ENCODE measurements at regions not wholly inside any gene's neighbourhood (a gene's known extent, or its start where the extent isn't known, plus 50 kb on each side); places are given as distances from the start of the nearest gene placed in this dataset.

DNA sequence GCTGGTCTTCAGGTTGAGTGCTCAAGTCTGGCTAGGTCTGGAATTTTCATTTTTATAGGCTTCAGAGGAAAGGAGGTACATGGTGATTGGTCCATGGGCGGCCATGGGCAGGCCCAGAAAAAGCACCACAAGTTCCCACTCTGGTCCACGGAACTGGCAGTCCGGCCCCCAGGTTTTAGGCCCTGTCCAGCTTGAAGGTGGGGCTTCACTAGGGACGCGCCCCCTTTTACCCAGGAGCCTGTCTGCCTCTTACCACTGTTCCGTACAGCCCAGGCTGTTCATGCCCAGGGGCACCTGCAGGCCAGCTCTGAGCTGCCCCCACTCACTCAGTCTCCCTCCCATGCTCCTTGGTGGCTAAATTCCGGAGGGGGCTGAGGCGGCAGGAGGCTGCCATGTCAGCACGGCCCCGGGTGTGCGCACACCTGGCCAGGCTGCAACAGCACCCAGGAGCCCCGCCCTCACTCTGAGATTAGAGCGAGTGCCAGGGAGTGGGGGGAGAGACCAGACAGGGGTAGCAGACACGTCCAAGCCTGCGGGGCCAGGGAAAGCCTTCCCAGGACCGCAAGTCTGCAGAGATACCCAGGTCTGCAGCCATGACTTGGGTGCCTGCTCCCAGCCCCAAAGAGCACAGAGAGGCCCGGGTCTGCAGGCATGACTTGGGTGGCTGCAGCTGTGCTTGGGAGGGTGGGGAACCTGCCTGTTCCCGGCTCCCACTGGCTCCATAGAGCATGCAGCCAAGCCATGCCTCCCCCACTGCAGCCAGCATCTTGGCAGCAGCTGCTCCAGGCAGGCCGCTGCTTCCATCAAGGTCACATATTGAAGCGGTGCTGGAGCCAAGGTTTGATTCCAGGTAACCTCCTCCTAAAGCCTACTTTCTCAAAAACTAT lies 390.2 kb upstream of the SGCD start:
- intact Hi-C loops (cut with DNase I) = no loop called here
- DNase-seq = peak in 1 of 10 donors; percentile 76

DNA sequence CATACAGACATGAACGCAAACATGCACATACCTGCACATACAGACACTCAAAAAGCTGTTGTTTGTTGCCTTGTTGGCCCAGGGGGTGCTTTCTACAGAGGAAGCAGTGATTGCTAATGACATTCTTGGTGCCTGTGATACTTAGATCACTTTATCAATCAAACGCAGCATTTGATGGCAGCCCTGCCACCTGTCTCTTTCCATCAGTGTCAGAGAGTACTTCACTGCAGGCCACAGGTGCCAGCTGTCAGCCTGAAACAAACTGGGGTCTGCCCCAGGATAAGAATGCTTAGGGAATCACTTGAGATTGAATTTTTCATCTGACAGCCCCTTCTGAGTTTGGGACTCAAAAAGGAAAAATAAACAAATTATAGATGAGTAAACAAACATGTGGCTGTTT lies 388.9 kb upstream of the SGCD start:
- intact Hi-C loops (cut with DNase I) = no loop called here
- no peak for DNase-seq

DNA sequence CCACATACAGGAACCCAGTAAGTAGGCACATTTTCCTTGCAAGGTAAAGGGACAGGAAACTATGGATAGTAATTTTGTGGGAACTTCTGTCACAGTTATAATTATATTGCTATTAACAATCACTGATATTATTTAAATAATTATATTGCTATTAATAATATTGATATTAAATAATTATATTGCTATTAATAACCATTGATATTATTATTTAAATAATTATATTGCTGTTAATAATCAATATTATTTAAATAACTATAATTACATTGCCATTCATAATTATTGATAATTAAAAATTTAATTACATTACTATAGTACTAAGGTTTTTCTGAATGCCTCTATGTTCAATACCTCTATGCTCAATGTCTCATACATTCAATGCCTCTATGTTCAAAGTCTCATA lies 385.6 kb upstream of the SGCD start:
- intact Hi-C loops (cut with DNase I) = loop anchor here (10.0 kb wide), 1 partner anchor 993 kb away; no protein-coding TSS in a partner anchor
- DNase-seq = no peak

DNA sequence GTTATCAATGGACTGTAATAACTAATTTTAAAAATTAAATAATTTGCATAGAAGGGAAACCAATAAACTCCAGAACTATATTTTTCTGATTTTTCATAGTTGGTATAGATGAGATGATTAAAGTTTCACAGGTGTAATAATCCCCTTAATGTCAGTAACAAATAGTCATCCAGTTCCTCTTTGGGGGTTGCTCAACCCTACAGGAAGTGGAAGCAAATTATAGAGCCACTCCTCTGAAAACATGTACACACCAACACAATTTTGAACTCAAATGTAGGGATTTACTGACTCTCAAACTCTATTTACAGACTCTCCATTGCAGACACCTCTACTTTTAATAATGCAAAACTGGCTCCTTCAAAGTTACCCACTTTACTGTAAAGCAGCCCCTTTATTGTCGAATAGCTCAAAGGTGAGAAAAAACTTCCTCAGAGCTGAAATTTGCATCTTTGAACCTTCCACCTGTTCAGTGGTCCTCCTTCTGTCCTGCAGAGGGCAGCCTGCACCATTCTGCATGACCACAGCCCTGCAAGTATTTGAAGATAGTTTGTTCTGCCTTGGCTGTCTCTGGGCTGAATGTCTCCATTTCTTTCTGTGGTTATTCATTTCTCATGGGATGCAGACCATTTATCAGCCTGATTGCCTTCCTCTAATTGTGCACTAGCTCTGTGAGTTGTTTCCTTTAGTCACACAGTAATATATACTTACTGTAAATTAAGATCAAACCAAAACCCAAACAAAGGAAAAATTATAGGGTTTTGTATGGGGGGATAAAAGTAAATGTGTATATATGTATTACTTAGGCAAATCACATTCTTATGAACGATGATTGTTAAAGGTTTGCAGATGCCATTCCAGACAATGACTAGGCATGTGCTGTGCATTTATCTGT lies 383.2 kb upstream of the SGCD start:
- intact Hi-C loops (cut with DNase I) = loop anchor here (2.0 to 10.0 kb wide), 3 partner anchors 873 to 991 kb away; no protein-coding TSS in a partner anchor
- peak in 9 of 10 donors; percentile 33 to 95 (median 63) for DNase-seq

DNA sequence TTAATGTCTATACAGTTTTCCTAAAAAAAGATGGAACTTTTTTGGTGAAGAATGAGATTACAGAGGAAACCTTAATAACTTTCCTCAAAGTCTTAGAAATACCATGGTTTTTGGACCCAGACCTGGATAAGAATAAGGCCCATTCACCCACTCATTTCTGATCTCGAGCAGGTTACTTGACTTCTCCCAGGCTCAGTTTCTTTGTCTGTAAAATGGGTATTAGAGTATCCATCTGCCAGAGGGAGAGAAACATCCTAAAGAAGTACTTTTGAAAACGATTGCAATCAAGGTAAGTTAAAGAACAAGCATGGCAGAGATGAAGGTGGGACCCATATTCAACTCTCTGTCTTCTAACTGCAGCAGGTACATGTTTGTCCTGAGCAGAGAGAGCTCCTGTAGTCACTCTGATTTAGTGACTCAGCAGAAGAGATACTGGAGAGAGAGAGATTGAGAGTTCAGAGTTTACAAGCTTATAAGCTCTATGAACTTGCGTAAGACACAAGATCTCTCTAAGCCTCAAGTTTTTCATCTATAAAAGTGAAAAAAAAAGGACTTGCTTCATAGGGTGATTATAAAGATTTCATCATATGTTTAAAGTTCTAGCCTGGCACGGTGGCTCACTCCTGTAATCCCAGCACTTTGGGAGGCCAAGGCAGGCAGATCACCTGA lies 379.4 kb upstream of the SGCD start:
- DNase-seq = no peak

DNA sequence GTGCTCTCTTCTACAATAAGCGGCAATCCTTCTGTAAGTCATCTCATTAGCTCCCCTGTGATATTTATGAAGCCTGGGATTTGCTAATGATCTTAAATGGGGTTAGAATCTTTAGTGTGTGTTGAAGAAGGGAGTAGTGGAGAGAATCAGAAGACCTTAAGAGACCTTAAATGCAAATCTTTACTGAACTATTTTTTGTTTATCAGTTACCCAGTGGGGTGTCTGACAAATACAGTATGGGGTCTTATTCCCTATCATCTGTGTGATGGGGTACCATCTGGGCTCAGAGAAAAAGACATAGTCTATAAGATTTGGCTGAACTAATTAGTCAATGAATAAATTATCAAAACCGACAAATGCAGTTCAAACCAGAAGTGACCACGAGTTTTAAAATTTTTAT lies 378.4 kb upstream of the SGCD start:
- no peak for DNase-seq
- intact Hi-C loops (cut with DNase I) = loop anchor here (10.0 kb wide), 1 partner anchor 986 kb away; no protein-coding TSS in a partner anchor

More for the DNA sequence above, 379.4 kb upstream of the SGCD start:
- intact Hi-C loops (cut with DNase I) = loop anchor here (10.0 kb wide), 1 partner anchor 987 kb away; no protein-coding TSS in a partner anchor

DNA sequence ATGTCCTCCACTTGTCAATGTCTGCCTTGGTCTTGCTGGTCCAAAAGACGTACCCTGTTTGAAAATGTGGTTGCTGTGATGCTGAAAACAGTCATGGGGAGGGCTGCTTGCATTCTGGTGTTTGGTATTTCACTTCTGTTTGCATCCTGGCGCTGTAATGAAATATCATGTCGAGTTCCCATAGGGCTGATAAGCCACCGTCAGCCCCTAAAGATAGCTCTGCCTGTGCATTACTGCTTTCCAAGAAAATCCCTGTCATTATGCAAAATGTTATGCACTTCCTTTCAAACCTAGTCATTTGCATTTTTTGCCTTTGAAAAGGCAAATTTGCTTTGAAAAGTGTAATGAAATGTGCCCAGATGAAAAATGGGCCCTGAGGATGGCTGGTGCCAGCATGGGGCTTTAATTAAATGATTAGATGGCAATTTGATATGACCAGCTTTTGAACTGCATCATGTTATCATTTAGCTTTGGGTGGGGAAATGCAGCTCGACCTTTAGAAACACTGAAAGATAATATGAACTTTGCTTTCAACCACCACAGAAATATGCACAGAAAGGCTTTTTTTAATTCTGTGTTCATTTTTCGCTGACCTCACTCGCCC lies 374.4 kb upstream of the SGCD start:
- no peak for DNase-seq
- intact Hi-C loops (cut with DNase I) = no loop called here

DNA sequence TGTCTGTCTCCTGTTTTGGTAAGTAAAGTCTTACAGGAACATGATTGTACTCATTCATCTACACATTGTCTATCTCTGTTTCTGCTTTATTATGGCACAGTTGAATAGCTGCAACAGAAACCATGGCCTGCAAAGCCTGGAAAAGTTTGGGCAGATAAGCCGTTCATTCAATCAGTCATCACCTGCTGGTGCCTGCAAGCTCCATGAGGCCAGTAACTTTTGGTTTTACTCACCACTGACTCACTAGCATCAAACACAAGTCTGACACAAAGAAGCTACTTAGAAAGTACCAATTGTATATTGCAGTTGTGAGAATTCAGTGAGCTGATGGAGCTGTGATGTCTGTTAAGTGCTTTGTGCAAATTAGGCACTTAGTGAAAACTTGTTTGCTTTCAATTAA lies 373.6 kb upstream of the SGCD start:
- intact Hi-C loops (cut with DNase I) = no loop called here
- DNase-seq = no peak

DNA sequence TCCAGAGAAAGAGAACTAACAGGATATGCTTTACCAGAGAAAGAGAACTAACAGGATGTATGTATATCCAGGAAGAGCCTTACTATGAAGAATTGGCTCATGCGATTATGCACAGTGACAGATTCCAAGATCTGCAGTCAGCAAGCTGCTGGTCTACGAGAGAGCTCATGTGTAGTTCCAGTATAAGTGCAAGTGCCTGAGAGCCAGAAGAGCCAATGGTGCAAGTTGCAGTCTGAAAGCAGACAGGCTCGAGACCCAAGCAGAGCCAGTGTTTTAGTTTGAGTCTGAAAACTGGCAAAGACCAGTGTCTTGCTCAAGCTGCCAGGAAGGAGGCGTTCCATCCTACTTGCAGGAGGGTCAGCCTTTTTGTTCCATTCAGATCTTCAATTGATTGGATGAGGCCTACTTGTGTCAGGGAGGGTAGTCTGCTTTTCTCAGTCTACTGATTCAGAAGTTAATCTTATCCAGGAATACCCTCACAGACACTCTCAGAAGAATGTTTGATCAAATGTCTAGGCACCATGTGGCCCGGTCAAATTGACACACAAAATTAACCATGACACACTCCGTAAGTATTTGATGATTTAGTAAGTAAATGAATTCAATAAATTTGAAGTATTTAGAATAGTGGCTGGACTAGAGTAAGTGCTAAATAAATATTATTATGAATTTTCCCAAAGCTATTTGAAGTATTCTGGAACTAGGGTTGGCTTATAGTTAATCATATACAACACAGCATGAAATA lies 372.1 kb upstream of the SGCD start:
- intact Hi-C loops (cut with DNase I) = no loop called here
- DNase-seq = peak in 1 of 10 donors; percentile 45

DNA sequence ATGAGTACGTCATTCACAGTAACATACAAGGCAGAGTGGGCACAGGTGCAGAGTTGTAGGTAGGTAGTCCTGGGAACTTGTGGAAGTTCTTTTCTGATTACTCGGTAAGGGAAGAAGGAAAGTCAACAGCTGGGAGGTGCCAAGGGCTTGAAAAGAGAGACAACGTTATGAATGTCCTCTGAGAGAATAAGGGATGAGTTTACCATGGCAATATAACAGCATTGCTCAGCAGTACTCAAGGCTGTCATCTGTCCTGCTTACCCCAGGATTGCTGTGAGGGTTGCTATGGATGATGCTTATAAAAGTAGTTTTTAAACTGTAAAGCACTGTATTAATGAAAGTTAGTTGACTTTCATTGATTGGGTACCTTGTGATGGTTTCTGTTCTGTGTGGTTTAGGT lies 369.1 kb upstream of the SGCD start:
- intact Hi-C loops (cut with DNase I) = no loop called here

DNA sequence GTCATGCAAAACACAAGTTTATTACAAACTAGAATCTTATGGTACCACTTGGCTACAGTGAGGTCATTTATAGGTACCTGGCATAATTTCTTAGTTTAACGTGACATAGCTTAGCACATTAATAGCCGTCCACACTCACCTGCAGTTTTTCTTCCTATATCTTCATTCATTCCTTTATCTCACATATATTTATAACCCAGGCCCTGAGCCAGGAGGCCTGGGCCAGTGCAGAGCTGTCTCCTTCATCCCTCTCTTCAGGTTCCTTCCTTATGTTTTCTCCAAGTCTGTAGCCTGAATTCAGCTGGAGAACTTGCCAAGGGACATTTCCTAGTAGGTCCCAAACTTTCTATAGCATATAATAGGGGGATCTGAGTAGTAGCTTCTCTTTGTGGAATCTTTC lies 367.9 kb upstream of the SGCD start:
- no peak for DNase-seq
- intact Hi-C loops (cut with DNase I) = no loop called here

More for the DNA sequence above, 369.1 kb upstream of the SGCD start:
- no peak for DNase-seq

DNA sequence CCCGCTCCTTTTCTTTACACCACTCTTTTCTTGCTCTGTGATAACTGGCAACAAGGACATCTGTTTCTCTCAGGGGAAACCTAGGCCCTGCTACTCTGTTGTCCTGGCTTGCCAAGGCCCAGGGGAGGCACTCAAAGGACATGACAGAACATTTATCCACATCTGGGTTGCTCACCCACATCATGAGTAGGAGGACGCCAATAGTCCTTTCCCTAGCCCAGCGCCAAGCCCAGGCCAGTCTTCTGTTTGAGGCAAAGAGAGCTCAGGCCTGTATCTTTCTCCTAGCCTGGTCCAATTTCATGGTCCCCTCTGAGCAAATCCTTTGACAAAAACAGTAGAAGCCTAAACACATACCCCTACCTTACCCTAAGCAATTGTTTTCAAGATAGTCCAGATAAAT lies 366.8 kb upstream of the SGCD start:
- no peak for DNase-seq

DNA sequence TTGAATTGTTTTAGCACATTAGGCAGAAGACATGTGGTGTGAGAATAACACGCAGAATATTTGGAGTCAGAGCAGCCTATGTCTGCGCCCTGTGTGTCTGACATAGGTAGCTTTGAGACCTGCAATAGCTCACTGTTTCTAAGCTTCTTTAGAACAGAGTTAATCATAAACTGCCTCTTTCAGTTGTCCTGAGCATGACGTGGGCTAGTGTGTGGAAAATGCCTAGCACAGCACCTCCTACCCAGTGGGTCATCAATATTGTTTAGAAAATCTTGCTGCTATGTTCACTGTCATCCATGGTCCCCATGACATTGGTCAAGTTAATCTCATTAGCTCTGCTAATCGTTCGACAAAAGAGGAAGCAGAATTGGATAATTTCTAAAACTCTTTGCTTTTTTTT lies 357.4 kb upstream of the SGCD start:
- no peak for DNase-seq
- intact Hi-C loops (cut with DNase I) = no loop called here

More for the DNA sequence above, 366.8 kb upstream of the SGCD start:
- intact Hi-C loops (cut with DNase I) = no loop called here

DNA sequence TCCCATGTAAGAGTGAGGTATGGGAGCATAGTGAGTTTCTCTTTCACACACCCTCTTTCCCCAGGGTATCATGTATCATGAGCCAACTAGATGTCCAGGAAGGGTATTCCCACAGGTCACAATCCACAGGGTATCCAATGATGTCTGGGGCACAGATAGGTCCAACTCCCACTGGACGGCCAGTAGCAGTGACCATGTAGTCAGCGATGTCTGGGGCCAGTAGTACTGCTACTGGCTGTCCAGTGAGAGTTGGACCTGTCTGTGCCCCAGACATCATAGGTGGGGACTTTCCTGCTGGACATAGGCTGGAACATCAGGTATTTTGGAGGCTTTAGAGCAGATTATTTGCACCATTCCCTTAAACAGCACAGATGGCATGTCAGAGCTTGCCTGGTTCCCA lies 352.6 kb upstream of the SGCD start:
- intact Hi-C loops (cut with DNase I) = no loop called here
- no peak for DNase-seq

DNA sequence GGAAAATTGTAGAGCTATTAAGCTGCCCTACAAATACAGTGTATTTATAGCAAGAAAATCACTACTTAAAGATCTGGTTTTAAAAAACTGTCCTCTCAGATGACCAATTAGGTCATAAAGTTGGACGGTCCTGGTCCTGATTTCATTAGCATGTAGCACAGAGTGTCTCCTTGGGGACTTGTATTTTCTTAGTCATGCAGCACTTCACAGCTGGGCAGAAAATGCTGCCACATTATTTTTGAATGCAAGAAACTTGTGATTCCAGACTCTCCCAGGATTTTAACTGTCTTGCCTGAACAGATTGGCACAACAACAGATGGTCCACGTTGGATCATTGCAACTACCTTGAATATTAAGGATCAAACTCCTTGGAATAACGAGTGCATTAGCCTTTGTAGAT lies 348.1 kb upstream of the SGCD start:
- intact Hi-C loops (cut with DNase I) = no loop called here
- no peak for DNase-seq

DNA sequence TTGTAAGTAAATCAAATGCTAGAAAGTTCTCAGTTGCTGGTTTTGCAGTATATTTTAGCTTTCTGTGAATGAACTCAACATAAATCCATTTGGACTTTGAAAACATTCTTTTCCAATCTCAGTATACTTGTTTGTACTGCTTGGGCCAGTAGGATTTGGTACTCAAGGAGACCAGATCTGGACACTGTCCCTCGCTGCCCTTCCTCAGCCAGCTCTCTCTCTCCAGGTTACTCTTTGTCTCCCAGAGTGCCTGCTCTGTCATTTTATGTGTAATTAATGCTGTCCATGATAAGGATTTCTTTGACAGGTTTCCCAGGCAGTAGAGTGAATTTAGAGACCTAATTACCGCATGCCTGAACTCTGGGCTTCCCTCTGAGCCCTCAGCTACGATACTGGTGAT lies 344.6 kb upstream of the SGCD start:
- DNase-seq = no peak
- intact Hi-C loops (cut with DNase I) = no loop called here

DNA sequence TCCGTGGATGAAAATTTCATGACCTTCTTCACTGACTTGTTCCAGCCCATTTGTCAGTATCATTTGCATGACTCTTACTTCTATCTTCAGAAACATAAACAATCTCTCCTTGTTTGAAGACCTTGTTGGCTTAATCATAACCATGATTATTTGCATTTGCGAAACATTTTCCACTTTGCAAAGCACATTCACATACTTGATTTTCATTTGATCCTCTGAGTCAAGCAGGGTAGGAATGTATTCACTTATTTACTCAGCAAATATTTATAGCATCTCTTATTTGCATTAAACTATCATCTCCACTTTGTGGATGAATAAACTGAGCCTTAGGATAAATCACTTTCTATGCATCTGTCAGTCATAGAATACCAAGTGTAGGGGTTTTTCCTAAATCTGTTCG lies 343.0 kb upstream of the SGCD start:
- no peak for DNase-seq
- intact Hi-C loops (cut with DNase I) = no loop called here

DNA sequence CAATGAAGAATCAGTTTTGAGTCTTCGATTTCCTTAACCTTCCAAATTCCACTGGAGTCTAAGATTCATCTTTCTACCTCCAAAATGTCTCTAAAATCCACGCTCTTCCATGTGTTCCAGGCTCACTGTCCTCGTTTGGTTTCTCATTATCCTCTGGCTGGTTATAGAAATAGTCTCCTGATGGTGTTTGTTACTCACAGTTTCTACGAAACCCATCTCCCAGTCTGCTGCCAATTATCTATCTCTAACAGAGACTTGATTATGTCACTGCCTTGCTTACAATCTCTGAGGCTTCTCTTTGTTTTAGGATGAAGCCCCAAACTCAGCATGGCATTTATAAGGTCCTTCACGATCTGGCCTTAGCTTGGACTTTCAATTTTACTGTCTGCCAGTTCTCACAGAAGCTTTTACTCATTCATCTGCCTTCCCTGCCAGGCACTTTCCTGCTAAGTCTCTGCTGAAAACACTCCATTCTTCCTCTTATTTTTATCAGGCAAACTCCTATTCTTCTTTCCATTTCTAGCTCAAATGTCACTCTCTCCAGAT lies 339.6 kb upstream of the SGCD start:
- DNase-seq = no peak
- intact Hi-C loops (cut with DNase I) = no loop called here

DNA sequence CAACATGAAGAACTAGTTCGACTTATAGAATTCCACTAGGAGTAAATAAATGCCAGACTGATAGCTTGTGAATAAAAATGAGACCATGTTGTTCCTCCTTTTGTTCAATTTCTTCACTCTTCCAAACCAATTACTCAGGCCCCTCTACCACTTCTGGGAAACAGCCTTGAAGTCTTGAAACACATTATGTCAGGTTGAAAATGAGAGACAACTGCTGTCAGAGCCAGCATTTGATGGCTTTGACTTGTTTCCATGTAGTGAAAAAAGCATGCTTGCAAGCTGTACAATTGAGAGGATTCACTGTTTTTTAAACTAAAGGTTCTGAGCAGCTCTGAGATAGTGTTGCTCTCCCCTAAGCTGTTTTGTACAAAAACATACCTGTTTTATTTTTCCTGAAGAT lies 337.1 kb upstream of the SGCD start:
- DNase-seq = no peak
- intact Hi-C loops (cut with DNase I) = no loop called here
